ENCODE measurements at regions not wholly inside any gene's neighbourhood (a gene's known extent, or its start where the extent isn't known, plus 50 kb on each side); places are given as distances from the start of the nearest gene placed in this dataset.

DNA sequence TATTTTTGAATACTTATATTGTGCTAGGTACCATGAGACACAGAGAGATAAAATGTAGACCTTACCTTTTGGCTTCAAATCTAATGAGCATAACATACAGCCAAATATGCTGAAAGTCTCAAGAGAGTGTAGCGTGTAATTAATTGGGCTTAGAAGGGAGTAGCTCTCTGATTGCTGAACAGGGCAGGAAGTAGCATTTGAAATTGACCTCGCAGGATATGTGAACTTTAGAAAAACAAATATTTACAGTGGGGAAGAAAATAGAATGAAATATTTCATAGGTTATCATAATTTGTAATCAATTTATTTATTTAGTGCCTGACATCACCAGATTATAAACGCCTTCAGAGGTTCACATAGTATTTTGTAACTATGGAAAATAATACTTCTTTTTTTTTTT lies 327.1 kb downstream of the RFC3 start:
- no peak overlapping the region for H2AFZ ChIP-seq (replicated peaks; ENCODE audit: low read length, poor library complexity)
- no peak overlapping the region for H2AK5ac ChIP-seq (ENCODE audit: low read depth, low read length)
- peaks cover 3% of the 10 kb centered on the region; the same call in 1 of the 2 replicates for H3K27me3 ChIP-seq (ENCODE audit: control insufficient read depth, insufficient read depth, low read length)
- no peaks in the 10 kb centered on the region for H3K79me1 ChIP-seq (ENCODE audit: low read depth in 1 of 2, low read length in 2 of 2)
- H3K23ac ChIP-seq (ENCODE audit: low read depth, low read length): no peak overlapping the region
- no peak for DNase-seq
- no peak for ATAC-seq (ENCODE audit: low read depth)
- H3K56ac ChIP-seq (ENCODE audit: extremely low read depth, insufficient read depth, low read length): no peak overlapping the region
- ChIA-PET CTCF (interaction anchor here (1.0 kb wide), 1 partner anchor 14 kb away, joined by 4 read pairs; no protein-coding TSS in a partner anchor), POLR2A (ENCODE audit: unreplicated experiment) (no interaction called here)
- BruUV-seq (replicated peaks): no TSS peak
- H3K4ac ChIP-seq (ENCODE audit: low read depth, low read length): no peak overlapping the region
- no peak overlapping the region for H3K27ac ChIP-seq (ENCODE audit: insufficient read depth, low read length)
- no peaks in the 10 kb centered on the region for H3K9me3 ChIP-seq (ENCODE audit: control insufficient read depth, insufficient read depth, low read length)
- no peak overlapping the region for H3K4me3 ChIP-seq (ENCODE audit: insufficient read depth, low read depth, low read length)
- H4K8ac ChIP-seq (ENCODE audit: low read depth in 2 of 2, low read length in 2 of 2): no peak overlapping the region
- H3K18ac ChIP-seq (ENCODE audit: low read depth, low read length): no peak overlapping the region
- no CpG with 5 or more reads among the region's 3 CpGs for WGBS, 2 experiments (ENCODE audit: extremely low coverage in 2 of 2, insufficient read length in 1 of 2)
- H3K36me3 ChIP-seq (ENCODE audit: control insufficient read depth, insufficient read depth, low read length): no peaks in the 10 kb centered on the region
- H3K4me1 ChIP-seq (ENCODE audit: control insufficient read depth, insufficient read depth, low read length): no peaks in the 10 kb centered on the region
- no peak overlapping the region for H3K9ac ChIP-seq (ENCODE audit: low read depth, low read length)
- in situ Hi-C loops (cut with MboI; ENCODE audit: low sequenced_read_pairs) (no loop called here), dilution Hi-C loops (cut with HindIII; ENCODE audit: low sequenced_read_pairs, unreplicated experiment) (no loop called here), intact Hi-C loops (cut with micrococcal nuclease) (no loop called here)
- TF ChIP-seq ELK1 (IDR thresholded peaks at IDR 0.05; ENCODE audit: borderline replicate concordance, low read depth, low read length) (no peak), MXI1 (IDR thresholded peaks at IDR 0.05; ENCODE audit: borderline replicate concordance, low read depth, low read length) (no peak), RAD21 (IDR thresholded peaks at IDR 0.05; ENCODE audit: low read length) (no peak)
- TF ChIP-seq, protein P1, sequence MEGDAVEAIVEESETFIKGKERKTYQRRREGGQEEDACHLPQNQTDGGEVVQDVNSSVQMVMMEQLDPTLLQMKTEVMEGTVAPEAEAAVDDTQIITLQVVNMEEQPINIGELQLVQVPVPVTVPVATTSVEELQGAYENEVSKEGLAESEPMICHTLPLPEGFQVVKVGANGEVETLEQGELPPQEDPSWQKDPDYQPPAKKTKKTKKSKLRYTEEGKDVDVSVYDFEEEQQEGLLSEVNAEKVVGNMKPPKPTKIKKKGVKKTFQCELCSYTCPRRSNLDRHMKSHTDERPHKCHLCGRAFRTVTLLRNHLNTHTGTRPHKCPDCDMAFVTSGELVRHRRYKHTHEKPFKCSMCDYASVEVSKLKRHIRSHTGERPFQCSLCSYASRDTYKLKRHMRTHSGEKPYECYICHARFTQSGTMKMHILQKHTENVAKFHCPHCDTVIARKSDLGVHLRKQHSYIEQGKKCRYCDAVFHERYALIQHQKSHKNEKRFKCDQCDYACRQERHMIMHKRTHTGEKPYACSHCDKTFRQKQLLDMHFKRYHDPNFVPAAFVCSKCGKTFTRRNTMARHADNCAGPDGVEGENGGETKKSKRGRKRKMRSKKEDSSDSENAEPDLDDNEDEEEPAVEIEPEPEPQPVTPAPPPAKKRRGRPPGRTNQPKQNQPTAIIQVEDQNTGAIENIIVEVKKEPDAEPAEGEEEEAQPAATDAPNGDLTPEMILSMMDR (conservative IDR thresholded peaks at IDR 0.05; ENCODE audit: low read depth, low read length): no peak
- H2BK20ac ChIP-seq (ENCODE audit: low read depth, low read length): no peak overlapping the region
- H3K14ac ChIP-seq (replicated peaks; ENCODE audit: low read depth, low read length): no peak overlapping the region
- no peak overlapping the region for H2AK9ac ChIP-seq (replicated peaks; ENCODE audit: low read depth, low read length, poor library complexity)
- no peak overlapping the region for H3K4me2 ChIP-seq (ENCODE audit: low read depth, low read length)
- no peak overlapping the region for H2BK120ac ChIP-seq (ENCODE audit: low read depth, low read length)
- H2BK5ac ChIP-seq (ENCODE audit: low read depth, low read length, poor library complexity, severe bottlenecking): no peak overlapping the region
- no peaks in the 10 kb centered on the region for H3K9me1 ChIP-seq (ENCODE audit: insufficient read depth, low read length)
- no peak overlapping the region for H4K5ac ChIP-seq (ENCODE audit: low read depth, low read length)
- H2BK15ac ChIP-seq (ENCODE audit: low read depth, low read length): no peak overlapping the region
- H4K20me1 ChIP-seq (ENCODE audit: insufficient read depth, low read length): no peaks in the 10 kb centered on the region
- no peak overlapping the region for H4K91ac ChIP-seq (ENCODE audit: insufficient read depth, low read depth, low read length)

Data from IMR-90 (cell line).